Neural cell (in vitro differentiated cells): ENCODE measurements at regions not wholly inside any gene's neighbourhood (a gene's known extent, or its start where the extent isn't known, plus 50 kb on each side); places are given as distances from the start of the nearest gene placed in this dataset.

ENCODE experiments used
- H2AFZ ChIP-seq: fragments of 200-600, 300-800 bp; sonication (generic), shearing (Covaris generic); 2 replicates; pipeline ENCODE4 v1.6.0; 2014; ENCODE audit warnings: low read depth, mild to moderate bottlenecking, antibody characterized with exemption, low read length, moderate library complexity
- H3F3A ChIP-seq: fragments of 200-600 bp; shearing (Covaris generic); 2 replicates; pipeline ENCODE4 v1.6.1; 2016; ENCODE audit warnings: mild to moderate bottlenecking, moderate library complexity, mixed read lengths, antibody characterized with exemption, low read length; ENCODE audit not compliant: insufficient read depth, poor library complexity, severe bottlenecking
- H3K27ac ChIP-seq: fragments of 200-600, 300-800 bp; sonication (generic), shearing (Covaris generic); 2 replicates; pipeline ENCODE4 v1.5.1; 2014; ENCODE audit warnings: mild to moderate bottlenecking, low read length, moderate library complexity
- H3K27me3 ChIP-seq: fragments of 300-800, 200-600 bp; sonication (generic), shearing (Covaris generic); 2 replicates; pipeline ENCODE4 v1.6.0; 2014; ENCODE audit warnings: mild to moderate bottlenecking, low read depth, low read length, moderate library complexity; ENCODE audit not compliant: insufficient read depth
- H3K36me3 ChIP-seq: fragments of 300-800, 200-600 bp; sonication (generic), shearing (Covaris generic); 2 replicates; pipeline ENCODE4 v1.5.1; 2014; ENCODE audit warnings: mild to moderate bottlenecking, antibody characterized with exemption, low read length, moderate library complexity; ENCODE audit not compliant: insufficient read depth
- H3K4me2 ChIP-seq: fragments of 300-800, 200-600 bp; sonication (generic), shearing (Covaris generic); 2 replicates; pipeline ENCODE4 v1.6.0; 2014; ENCODE audit warnings: mild to moderate bottlenecking, low read length
- H3K4me3 ChIP-seq: fragments of 300-800, 200-600 bp; sonication (generic), shearing (Covaris generic); 2 replicates; pipeline ENCODE4 v1.5.1; 2014; ENCODE audit warnings: mild to moderate bottlenecking, low read length, moderate library complexity
- H3K79me2 ChIP-seq: fragments of 200-600 bp; shearing (Covaris generic); replicated peaks from 2 replicates; pipeline ENCODE4 v1.6.0; 2014; ENCODE audit warnings: mild to moderate bottlenecking, low read length, moderate library complexity; ENCODE audit not compliant: insufficient read depth
- H3K9ac ChIP-seq: fragments of 300-800, 200-600 bp; sonication (generic), shearing (Covaris generic); 2 replicates; pipeline ENCODE4 v1.6.1; 2016; ENCODE audit warnings: mild to moderate bottlenecking, low read length, mixed read lengths
- H3K9me2 ChIP-seq: fragments of 200-600 bp; shearing (Covaris generic); 2 replicates; pipeline ENCODE4 v1.6.1; 2016; ENCODE audit warnings: mild to moderate bottlenecking, low read length, mixed read lengths; ENCODE audit not compliant: insufficient read depth
- H3K9me3 ChIP-seq: fragments of 200-600, 300-800 bp; sonication (generic), shearing (Covaris generic); 2 replicates; pipeline ENCODE4 v1.6.1; 2016; ENCODE audit warnings: mild to moderate bottlenecking, mixed run types, low read length, moderate library complexity, mixed read lengths
- H4K20me1 ChIP-seq: fragments of 200-600 bp; shearing (Covaris generic); 2 replicates; pipeline ENCODE4 v1.6.1; 2016; ENCODE audit warnings: mild to moderate bottlenecking, mixed run types; ENCODE audit not compliant: insufficient read depth
- CTCF ChIP-seq: fragments of 450-650 bp; IDR thresholded peaks from 2 replicates; pipeline ENCODE4 v1.5.1; 2014; ENCODE audit warnings: antibody characterized with exemption, mild to moderate bottlenecking, moderate library complexity; ENCODE audit not compliant: poor library complexity, severe bottlenecking
- EP300 ChIP-seq: fragments of 450-650 bp; conservative IDR thresholded peaks from 2 replicates; pipeline ENCODE4 v1.6.1; 2014; ENCODE audit warnings: antibody characterized with exemption, mild to moderate bottlenecking, moderate library complexity; ENCODE audit not compliant: poor library complexity, severe bottlenecking
- EZH2 ChIP-seq: fragments of 200-600, 300-800 bp; shearing (Covaris generic), sonication (generic); IDR thresholded peaks from 2 replicates; pipeline ENCODE4 v1.6.1; 2014; ENCODE audit warnings: antibody characterized with exemption, low read length, borderline replicate concordance, mild to moderate bottlenecking; ENCODE audit not compliant: insufficient read depth, poor library complexity, severe bottlenecking
- MXI1 ChIP-seq: fragments of 450-650 bp; conservative IDR thresholded peaks from 2 replicates; pipeline ENCODE4 v1.6.1; 2014; ENCODE audit warnings: antibody characterized with exemption, mild to moderate bottlenecking; ENCODE audit not compliant: poor library complexity, severe bottlenecking
- POLR2AphosphoS5 ChIP-seq: IDR thresholded peaks from 2 replicates; pipeline ENCODE4 v1.6.1; 2012
- RAD21 ChIP-seq: fragments of 450-650 bp; conservative IDR thresholded peaks from 2 replicates; pipeline ENCODE4 v1.6.1; 2014; ENCODE audit warnings: antibody characterized with exemption, mild to moderate bottlenecking, moderate library complexity
- REST ChIP-seq: IDR thresholded peaks from 2 replicates; pipeline ENCODE4 v1.6.1; 2012; ENCODE audit warnings: borderline replicate concordance
- SMC3 ChIP-seq: fragments of 450-650 bp; conservative IDR thresholded peaks from 2 replicates; pipeline ENCODE4 v1.6.1; 2014; ENCODE audit warnings: antibody characterized with exemption, mild to moderate bottlenecking, moderate library complexity; ENCODE audit not compliant: poor library complexity
- TAF1 ChIP-seq: IDR thresholded peaks from 2 replicates; pipeline ENCODE4 v1.6.1; 2012; ENCODE audit warnings: low read depth

GRCh38 chr4:97411356-97411755, 731.9 kb downstream of the STPG2 start:
- Histone ChIP-seq H2AFZ (no peak overlapping the region), H3K9me2 (no peaks in the 10 kb centered on the region), H3K4me2 (no peak overlapping the region), H3K27ac (no peak overlapping the region), H3K79me2 (no peaks in the 10 kb centered on the region), H3K4me3 (no peak overlapping the region), H3F3A (no peaks in the 10 kb centered on the region), H3K9ac (no peak overlapping the region), H3K36me3 (no peaks in the 10 kb centered on the region), H4K20me1 (no peaks in the 10 kb centered on the region), H3K27me3 (no peaks in the 10 kb centered on the region), H3K9me3 (no peaks in the 10 kb centered on the region)
- TF ChIP-seq TAF1 (no peak), EP300 (no peak), MXI1 (no peak), POLR2AphosphoS5 (no peak), EZH2 (no peak), SMC3 (no peak)

- H3F3A ChIP-seq: no peaks in the 10 kb centered on the region
- no peak overlapping the region for H3K27ac ChIP-seq
- H3K4me2 ChIP-seq: no peak overlapping the region
- no peaks in the 10 kb centered on the region for H3K9me3 ChIP-seq
- H3K27me3 ChIP-seq: no peaks in the 10 kb centered on the region
- no peak overlapping the region for H3K4me3 ChIP-seq
- no peak overlapping the region for H2AFZ ChIP-seq
- TF ChIP-seq TAF1: no peak
- no peak for TF ChIP-seq REST
- no peak for TF ChIP-seq CTCF
- no peak for TF ChIP-seq SMC3
- no peak for TF ChIP-seq RAD21
- no peak for TF ChIP-seq MXI1
- no peak for TF ChIP-seq EP300
- TF ChIP-seq EZH2: no peak
- TF ChIP-seq POLR2AphosphoS5: no peak
- no peaks in the 10 kb centered on the region for H3K36me3 ChIP-seq
- H3K9ac ChIP-seq: no peak overlapping the region
- no peaks in the 10 kb centered on the region for H3K79me2 ChIP-seq
- no peaks in the 10 kb centered on the region for H3K9me2 ChIP-seq
- H4K20me1 ChIP-seq: no peaks in the 10 kb centered on the region
These were observed 730.9 kb downstream of the STPG2 start for GRCh38 chr4:97412331-97412730.

GRCh38 chr4:97414161-97414560, 729.1 kb downstream of the STPG2 start:
- no peak overlapping the region for H2AFZ ChIP-seq
- no peaks in the 10 kb centered on the region for H3K36me3 ChIP-seq
- H3K27me3 ChIP-seq: no peaks in the 10 kb centered on the region
- no peaks in the 10 kb centered on the region for H3K79me2 ChIP-seq
- H3K4me3 ChIP-seq: no peak overlapping the region
- H3K9me3 ChIP-seq: no peaks in the 10 kb centered on the region
- no peaks in the 10 kb centered on the region for H3K9me2 ChIP-seq
- no peak overlapping the region for H3K4me2 ChIP-seq
- TF ChIP-seq REST (no peak), CTCF (no peak), EZH2 (no peak), RAD21 (no peak)
- H3K9ac ChIP-seq: no peak overlapping the region
- H3K27ac ChIP-seq: no peak overlapping the region
- no peaks in the 10 kb centered on the region for H3F3A ChIP-seq
- no peaks in the 10 kb centered on the region for H4K20me1 ChIP-seq
